ENCODE measurements at regions not wholly inside any gene's neighbourhood (a gene's known extent, or its start where the extent isn't known, plus 50 kb on each side); places are given as distances from the start of the nearest gene placed in this dataset.

DNA sequence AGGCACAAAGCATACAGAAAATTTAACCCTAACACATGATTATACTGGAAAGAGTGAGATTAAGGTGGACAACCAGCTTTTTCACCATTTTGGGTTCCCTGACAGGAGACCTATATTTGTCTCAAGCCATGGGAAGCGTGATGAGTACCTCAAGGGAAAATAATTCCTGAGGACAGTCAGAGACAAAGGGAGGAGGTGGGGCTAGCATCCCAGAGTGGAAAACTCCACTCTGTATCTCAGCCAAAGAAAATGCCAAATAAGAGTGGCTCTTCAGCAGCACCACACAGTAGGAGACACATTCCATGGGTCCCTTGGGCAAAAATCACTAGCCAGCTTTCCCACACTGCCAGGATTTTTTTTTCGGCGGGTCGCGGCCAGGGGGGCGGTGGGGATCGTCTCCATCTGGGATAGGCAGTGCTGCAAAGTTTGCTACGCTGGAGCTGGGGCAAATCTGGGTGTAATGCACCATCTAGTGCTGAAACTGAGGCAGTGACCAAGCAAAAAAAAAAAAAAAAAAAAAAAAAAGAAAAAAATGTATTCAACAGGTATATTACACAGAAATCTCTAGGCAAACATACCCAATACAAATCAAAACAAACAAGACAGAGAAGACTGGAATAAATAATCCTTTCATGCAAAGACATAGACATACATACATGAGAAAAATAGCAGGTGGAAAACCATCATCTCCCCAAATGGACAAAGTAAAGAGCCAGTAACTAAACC is 77.3 kb upstream of the SLC35F1 start:
- no peak for DNase-seq
- Histone ChIP-seq H3K36me3 (no peaks in the 10 kb centered on the region), H3K4me1 (no peaks in the 10 kb centered on the region), H3K27me3 (ENCODE audit: low read depth) (no peaks in the 10 kb centered on the region), H3K9me3 (replicated peaks) (peaks cover 19% of the 10 kb centered on the region), H3K4me3 (no peak overlapping the region), H3K27ac (replicated peaks) (no peak overlapping the region)
- TF ChIP-seq, protein P1, sequence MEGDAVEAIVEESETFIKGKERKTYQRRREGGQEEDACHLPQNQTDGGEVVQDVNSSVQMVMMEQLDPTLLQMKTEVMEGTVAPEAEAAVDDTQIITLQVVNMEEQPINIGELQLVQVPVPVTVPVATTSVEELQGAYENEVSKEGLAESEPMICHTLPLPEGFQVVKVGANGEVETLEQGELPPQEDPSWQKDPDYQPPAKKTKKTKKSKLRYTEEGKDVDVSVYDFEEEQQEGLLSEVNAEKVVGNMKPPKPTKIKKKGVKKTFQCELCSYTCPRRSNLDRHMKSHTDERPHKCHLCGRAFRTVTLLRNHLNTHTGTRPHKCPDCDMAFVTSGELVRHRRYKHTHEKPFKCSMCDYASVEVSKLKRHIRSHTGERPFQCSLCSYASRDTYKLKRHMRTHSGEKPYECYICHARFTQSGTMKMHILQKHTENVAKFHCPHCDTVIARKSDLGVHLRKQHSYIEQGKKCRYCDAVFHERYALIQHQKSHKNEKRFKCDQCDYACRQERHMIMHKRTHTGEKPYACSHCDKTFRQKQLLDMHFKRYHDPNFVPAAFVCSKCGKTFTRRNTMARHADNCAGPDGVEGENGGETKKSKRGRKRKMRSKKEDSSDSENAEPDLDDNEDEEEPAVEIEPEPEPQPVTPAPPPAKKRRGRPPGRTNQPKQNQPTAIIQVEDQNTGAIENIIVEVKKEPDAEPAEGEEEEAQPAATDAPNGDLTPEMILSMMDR (IDR thresholded peaks at IDR 0.05; ENCODE audit: borderline replicate concordance): peak; percentile 40
- intact Hi-C loops (cut with micrococcal nuclease): no loop called here

DNA sequence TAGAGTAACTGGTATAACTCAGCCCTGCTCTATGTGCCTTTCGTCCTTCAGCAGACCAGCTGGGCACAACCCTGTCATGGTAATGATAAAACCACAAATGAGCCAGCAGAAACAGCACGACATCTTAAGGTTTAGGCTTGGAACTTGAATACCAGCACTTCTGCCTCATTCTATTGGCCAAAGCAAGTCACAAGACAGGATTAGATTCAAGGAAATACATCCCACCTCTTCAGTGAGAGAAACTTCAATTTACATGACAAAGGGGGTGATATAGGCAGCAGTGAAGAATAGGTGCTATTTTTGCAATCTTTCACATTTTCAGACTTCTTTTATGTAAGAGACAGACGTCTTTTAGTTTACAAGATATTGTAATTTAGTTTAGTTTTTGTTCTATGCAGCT is 69.8 kb upstream of the SLC35F1 start:
- H3K9me3 ChIP-seq (replicated peaks): peaks cover 10% of the 10 kb centered on the region
- no peaks in the 10 kb centered on the region for H3K27me3 ChIP-seq (ENCODE audit: low read depth)
- no peak overlapping the region for H3K4me3 ChIP-seq
- H3K27ac ChIP-seq (replicated peaks): no peak overlapping the region
- no peaks in the 10 kb centered on the region for H3K4me1 ChIP-seq
- no peaks in the 10 kb centered on the region for H3K36me3 ChIP-seq
- TF ChIP-seq, protein P1 (IDR thresholded peaks at IDR 0.05; ENCODE audit: borderline replicate concordance): no peak
- intact Hi-C loops (cut with micrococcal nuclease): no loop called here
- no peak for DNase-seq

DNA sequence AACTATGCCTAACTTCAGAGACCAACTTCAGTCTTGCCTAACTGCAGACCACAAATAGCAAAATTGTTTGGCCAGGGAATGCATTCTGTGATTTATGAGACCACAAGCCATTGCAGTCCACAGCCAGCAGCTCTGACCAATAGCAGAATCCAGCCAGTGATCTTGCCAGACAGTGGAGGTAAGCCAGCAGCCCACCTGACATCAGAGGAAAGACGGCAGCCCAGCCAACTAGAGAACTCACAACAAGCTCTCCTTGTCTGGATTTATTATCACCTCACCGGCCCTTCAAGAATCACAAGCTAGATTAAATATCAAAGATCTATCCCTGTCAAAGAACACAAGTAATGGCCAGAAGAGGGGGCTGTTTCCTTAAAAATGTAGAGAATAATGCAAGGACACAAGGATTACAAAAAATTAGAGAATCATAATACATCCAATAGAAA is 66.5 kb upstream of the SLC35F1 start:
- Histone ChIP-seq H3K36me3 (no peaks in the 10 kb centered on the region), H3K9me3 (replicated peaks) (peaks cover 10% of the 10 kb centered on the region), H3K4me3 (no peak overlapping the region), H3K27me3 (ENCODE audit: low read depth) (no peaks in the 10 kb centered on the region), H3K27ac (replicated peaks) (no peak overlapping the region), H3K4me1 (no peaks in the 10 kb centered on the region)
- no peak for DNase-seq
- TF ChIP-seq, protein P1 (IDR thresholded peaks at IDR 0.05; ENCODE audit: borderline replicate concordance): peak; percentile 17
- intact Hi-C loops (cut with micrococcal nuclease): no loop called here

DNA sequence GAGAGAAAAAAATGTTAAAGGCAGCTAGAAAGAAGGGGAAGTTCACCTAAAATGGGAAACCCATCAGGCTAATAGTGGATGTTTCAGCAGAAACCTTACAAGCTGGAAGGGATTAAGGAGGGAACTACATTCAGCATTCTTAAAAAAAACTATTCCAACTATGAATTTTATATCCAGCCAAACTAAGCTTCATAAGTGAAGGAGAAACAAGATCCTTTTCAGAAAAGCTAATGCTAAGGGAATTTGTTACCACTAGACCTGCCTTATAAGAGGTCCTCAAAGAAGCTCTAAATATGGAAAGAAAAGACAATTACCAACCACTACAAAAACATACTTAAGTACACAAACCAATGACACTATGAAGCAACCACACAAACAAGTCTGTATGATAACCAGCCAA is 59.2 kb upstream of the SLC35F1 start:
- no peak overlapping the region for H3K27ac ChIP-seq (replicated peaks)
- H3K36me3 ChIP-seq: no peaks in the 10 kb centered on the region
- intact Hi-C loops (cut with micrococcal nuclease): no loop called here
- H3K9me3 ChIP-seq (replicated peaks): peaks cover 27% of the 10 kb centered on the region
- DNase-seq: no peak
- H3K4me3 ChIP-seq: no peak overlapping the region
- H3K27me3 ChIP-seq (ENCODE audit: low read depth): no peaks in the 10 kb centered on the region
- H3K4me1 ChIP-seq: no peaks in the 10 kb centered on the region
- TF ChIP-seq, protein P1 (IDR thresholded peaks at IDR 0.05; ENCODE audit: borderline replicate concordance): no peak

DNA sequence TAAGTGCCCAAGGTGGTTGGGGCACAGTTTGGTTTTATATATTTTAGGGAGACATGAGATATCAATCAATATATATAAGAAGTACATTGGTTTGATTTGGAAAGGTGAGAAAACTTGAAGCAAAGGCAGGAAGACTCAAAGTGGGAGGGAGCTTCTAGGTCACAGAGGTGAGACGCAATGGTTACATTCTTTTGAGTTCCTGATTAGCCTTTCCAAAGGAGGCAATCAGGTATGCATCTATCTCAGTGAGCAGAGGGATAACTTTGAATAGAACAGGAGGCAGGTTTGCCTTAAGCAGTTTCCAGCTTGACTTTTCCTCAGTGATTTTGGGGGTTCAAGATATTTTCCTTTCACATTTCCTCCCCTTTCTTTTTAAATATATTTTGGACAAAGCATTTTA is 58.0 kb upstream of the SLC35F1 start:
- Histone ChIP-seq H3K27ac (replicated peaks) (no peak overlapping the region), H3K27me3 (ENCODE audit: low read depth) (no peaks in the 10 kb centered on the region), H3K9me3 (replicated peaks) (peaks cover 27% of the 10 kb centered on the region), H3K4me3 (no peak overlapping the region), H3K36me3 (no peaks in the 10 kb centered on the region), H3K4me1 (no peaks in the 10 kb centered on the region)
- no peak for DNase-seq
- intact Hi-C loops (cut with micrococcal nuclease): no loop called here
- TF ChIP-seq, protein P1 (IDR thresholded peaks at IDR 0.05; ENCODE audit: borderline replicate concordance): no peak

All from left ventricle myocardium inferior (tissue), 1 donor.